Stimulated activated CD4-positive, alpha-beta T cell treated with anti-CD3 and anti-CD28 coated beads, Interleukin-1b, Interleukin-23, amount 100 ng/mL, for 1 hour (primary cell): ENCODE measurements at regions not wholly inside any gene's neighbourhood (a gene's known extent, or its start where the extent isn't known, plus 50 kb on each side); places are given as distances from the start of the nearest gene placed in this dataset.
A peak's percentile ranks its signal among the peaks of the same experiment; 100 is the strongest.
"Not testable (repeated sequence)": the region's sequence is repeated elsewhere in the genome, so short reads cannot be mapped to it uniquely, and the experiment has no call there.

Experiments used
- DNase-seq, 2 donors: peaks; one replicate each; pipeline ENCODE4 v3.0.0-alpha.2; 2020; ENCODE audit warnings: low read depth in 2 of 2

- no peak for DNase-seq
Measured at GRCh38 chr10:86579883-86580520, 58.4 kb upstream of the WAPL start.

- no peak for DNase-seq
Measured at GRCh38 chr10:86580521-86580891, 58.9 kb upstream of the WAPL start.

GRCh38 chr10:86583983-86584382 lies 62.4 kb upstream of the WAPL start:
- DNase-seq = no peak

- peak; percentile 19 to 60 for DNase-seq
Measured at GRCh38 chr10:86585037-86585929, 63.7 kb upstream of the WAPL start.

- DNase-seq = no peak
Measured at GRCh38 chr10:86586516-86586915, 64.9 kb upstream of the WAPL start.

DNA sequence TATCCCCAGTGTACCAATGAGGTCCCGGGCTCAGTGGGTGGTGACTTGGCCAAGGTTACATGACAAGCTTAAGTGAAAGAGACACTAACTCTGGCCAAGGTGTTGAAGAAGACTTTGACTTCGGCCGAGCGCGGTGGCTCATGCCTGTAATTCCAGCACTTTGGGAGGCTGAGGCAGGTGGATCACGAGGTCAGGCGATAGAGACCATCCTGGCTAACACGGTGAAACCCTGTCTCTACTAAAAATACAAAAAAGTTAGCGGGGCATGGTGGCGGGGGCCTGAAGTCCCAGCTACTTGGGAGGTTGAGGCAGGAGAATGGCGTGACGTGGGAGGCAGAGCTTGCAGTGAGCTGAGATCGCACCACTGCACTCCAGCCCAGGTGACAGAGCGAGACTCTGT lies 65.6 kb upstream of the OPN4 start:
- not testable (repeated sequence) for DNase-seq

DNA sequence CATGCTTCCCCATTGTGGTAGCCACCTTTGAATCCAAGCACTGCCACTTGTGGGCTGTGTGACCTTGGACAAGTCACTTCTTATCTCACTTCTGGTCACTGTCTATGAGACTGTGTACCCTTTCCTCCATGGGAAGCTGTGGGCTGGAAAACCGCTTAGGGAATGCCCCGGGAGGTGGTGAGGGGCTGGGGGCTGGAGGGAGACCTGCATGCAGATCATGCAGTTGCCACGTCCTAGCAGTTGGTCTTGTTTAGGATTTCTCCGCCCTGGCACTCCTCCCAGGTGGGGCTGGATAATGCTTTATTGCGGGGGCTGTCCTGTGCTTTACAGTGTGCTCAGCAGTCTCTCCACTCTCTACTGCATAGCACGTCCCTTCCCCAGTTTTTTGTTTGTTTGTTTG lies 62.9 kb upstream of the OPN4 start:
- no peak for DNase-seq

DNA sequence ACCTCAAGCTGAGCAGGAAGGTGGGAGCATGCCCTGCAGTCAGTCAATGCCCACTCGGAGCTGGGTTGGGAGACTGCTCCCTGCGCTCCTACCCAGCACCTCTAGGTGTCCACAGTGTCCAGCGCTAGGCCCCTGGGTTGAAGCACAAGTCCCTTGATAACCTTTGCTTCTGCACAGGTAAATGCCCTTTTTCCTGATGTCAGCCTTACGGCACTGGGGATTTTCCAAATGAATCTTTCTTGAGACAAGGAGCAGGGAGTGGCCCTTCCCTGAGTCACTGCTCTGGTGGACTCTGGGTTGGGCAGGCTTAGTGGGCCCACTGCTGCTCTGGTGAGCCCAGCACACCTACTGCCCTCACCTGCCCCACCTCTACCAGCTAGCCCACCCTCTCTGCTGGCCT lies 61.9 kb upstream of the OPN4 start:
- no peak for DNase-seq

- no peak for DNase-seq
Measured at GRCh38 chr10:86594535-86594934, 59.8 kb upstream of the OPN4 start.

- no peak for DNase-seq
Measured at GRCh38 chr10:86595496-86595895, 58.9 kb upstream of the OPN4 start.

DNA sequence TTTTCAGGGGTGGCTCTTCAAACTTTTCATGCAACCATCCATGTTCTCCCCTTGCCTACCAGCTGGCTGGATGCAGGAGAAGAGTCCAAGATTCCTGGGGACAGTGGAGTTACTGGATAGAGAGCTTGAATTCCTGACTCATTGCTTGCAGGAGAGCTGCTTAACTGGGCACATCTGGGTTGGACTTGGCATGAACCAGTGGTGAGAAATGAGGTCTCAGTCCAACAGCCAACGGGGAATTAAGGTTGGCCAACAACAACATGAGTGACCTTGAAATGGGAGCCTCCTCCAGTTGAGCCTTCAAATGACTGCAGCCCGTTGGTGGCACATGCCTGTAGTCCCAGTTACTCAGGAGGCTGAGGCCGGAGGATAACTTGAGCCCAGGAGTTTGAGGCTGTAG lies 58.1 kb upstream of the OPN4 start:
- DNase-seq = no peak

DNA sequence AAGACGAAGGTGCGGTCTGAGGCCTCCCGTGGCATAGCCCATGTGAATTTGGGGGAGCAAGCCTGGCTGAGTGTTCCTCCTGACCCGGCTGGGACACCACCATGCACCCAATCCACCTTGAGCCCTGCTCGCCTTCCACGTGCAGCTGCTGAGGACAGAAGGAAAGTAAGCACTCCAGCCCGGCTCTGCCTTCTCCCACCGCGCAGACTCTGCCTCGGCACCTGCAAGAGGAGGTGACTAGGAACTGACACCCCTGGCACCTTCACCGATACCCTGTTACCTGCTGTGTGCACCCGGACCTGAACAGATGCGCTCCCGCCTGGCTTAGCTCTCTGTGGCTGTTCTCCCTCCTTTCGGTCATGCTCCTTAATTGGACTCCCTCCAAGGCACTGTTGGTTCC lies 57.0 kb upstream of the OPN4 start:
- no peak for DNase-seq

- no peak for DNase-seq
Measured at GRCh38 chr10:86598151-86598550, 56.2 kb upstream of the OPN4 start.

DNA sequence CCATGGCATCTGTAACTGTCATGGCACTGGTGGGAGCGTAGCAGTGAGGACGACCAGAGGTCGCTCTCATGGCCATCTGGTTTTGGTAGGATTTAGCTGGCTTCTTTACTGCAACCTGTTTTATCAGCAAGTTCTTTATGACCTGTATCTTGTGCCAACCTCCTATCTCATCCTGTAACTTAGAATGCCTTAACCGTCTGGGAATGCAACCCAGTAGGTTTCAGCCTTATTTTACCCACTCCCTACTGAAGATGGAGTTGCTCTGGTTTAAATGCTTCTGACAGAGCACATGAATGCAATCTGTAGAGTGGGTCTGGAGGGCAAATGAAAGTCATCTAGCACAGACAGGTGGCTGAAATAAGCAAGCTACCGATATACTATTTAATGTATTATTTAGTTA lies 55.3 kb upstream of the OPN4 start:
- no peak for DNase-seq

- DNase-seq = no peak
Measured at GRCh38 chr10:86599729-86600128, 54.6 kb upstream of the OPN4 start.

DNA sequence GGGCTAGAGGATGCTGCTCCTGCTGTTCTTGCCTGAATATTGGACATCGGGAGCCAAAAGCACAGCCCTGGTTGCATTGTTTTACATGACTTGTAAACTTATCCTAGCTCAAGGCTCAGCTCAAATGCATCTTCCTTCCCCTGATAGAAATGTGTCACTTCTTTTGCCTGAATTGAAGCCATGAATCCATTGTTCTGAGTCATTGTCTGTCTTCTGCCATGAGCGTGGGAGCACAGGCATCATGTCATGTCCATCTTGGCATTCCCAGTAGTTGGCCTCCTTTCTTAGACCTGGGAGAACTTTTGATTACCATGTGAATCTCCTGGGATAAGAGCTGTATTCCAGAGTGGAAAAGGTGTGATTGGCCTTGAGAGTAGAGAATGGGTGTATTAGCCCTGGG lies 54.1 kb upstream of the OPN4 start:
- DNase-seq = no peak

DNA sequence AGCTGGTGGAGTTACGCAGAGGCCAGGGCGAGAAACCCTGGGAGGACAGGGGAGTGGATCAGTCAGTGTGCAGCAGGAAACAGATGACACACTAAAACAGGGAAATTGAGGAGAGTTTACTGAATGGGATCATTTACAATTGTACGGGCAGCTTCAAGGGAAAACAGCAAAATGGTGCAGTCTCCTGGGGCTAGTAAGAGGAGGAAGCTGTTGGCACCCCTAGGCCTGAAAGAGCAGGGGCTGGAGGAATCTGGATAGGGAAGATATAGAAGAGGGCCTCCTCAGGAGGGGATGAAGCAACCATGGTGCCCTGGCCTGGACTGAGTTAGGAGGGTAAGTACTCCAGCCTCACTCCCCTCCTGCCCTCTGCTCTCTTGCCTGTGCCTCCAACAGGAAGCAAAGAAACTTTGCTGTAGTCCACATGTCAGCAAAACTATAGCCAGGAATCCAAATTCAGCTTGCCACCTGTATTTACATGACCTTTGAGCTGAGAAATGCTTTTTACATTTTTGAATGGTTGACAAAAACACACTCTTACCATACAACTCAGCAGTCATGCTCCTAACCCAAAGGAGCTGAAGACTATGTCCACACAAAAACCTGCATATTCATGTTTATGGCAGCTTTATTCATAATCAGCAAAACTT lies 52.3 kb upstream of the OPN4 start:
- no peak for DNase-seq

- no peak for DNase-seq
Measured at GRCh38 chr10:86603256-86603655, 51.1 kb upstream of the OPN4 start.
